ENCODE measurements at regions not wholly inside any gene's neighbourhood (a gene's known extent, or its start where the extent isn't known, plus 50 kb on each side); places are given as distances from the start of the nearest gene placed in this dataset.

DNA sequence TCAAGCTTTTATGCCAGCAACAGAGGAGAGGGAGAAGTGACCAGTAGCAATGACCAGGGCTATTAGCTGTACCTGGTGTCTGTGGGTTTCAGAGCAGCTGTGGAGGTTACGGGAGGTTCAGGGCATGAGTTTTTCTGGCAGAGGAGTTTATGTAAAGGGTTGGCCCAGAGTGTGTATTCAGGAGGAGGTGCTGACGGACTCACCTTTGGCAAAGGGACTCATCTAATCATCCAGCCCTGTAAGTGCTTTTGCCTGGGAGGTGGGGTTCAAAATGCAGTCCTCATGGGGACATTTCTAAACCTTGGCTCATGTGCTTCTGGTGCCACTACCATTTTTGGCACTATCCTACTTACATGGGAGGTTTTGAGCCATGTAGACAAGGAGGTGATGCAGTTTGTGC is 95.3 kb downstream of the DAD1 start (continued):
- no peak for TF ChIP-seq ZNF318 (CRISPR knock-in tag; IDR thresholded peaks at IDR 0.05)
- no peak for TF ChIP-seq ZIK1 (CRISPR knock-in tag; IDR thresholded peaks at IDR 0.05; ENCODE audit: borderline replicate concordance, low read depth)
- TF ChIP-seq RORA (CRISPR knock-in tag; IDR thresholded peaks at IDR 0.05): no peak

Data from HepG2 (cell line).